Endothelial cell of umbilical vein (primary cell): ENCODE measurements at regions not wholly inside any gene's neighbourhood (a gene's known extent, or its start where the extent isn't known, plus 50 kb on each side); places are given as distances from the start of the nearest gene placed in this dataset.

Experiments
- BruUV-seq: library from RNA; stranded (reverse); fragments of 400-500 nt; replicated peaks from 2 replicates; lab custom pipeline; 2021; lab: Mats Ljungman, UMichigan
- CTCF ChIA-PET: fragments of 300-600, 350-600 bp; sonication (Branson Sonifier 250); formaldehyde crosslinking; loops from one replicate; lab custom pipeline; 2021; ENCODE audit warnings: antibody characterized with exemption, inconsistent platforms; lab: Charles Lee
- POLR2A ChIA-PET: fragments of 300-600, 350-600 bp; sonication (Branson Sonifier 250); formaldehyde crosslinking; loops from one replicate; lab custom pipeline; 2021; ENCODE audit warnings: antibody characterized with exemption, inconsistent platforms; lab: Charles Lee
- DNase-seq: peaks from one replicate; pipeline ENCODE4 v3.0.0-alpha.2; 2011; ENCODE audit warnings: low read depth, low spot score
- FAIRE-seq: peaks from 2 replicates; lab custom pipeline; 2011; peaks lifted over from hg19 to GRCh38; lab: Jason Lieb, UNC
- H2AFZ ChIP-seq: 2 replicates; pipeline ENCODE4 v1.6.0; 2012; ENCODE audit warnings: low read depth, low read length, control low read depth, inconsistent platforms
- H3K27ac ChIP-seq: 2 replicates; pipeline ENCODE4 v1.5.1; 2011; ENCODE audit warnings: low read depth, mild to moderate bottlenecking, control low read depth, low read length, moderate library complexity; ENCODE audit not compliant: insufficient read depth
- H3K27me3 ChIP-seq, 2 experiments: 2 replicates each; pipeline versions ENCODE4 v1.6.0 to v1.6.1; 2011; ENCODE audit warnings: low read length in 2 of 2, mixed read lengths in 1 of 2; ENCODE audit not compliant: control insufficient read depth in 2 of 2, insufficient read depth in 2 of 2
- H3K36me3 ChIP-seq, 2 experiments: 2 replicates in 1 of 2; 3 replicates in 1 of 2; pipeline ENCODE4 v1.5.1; 2011; ENCODE audit warnings: low read length in 2 of 2, mild to moderate bottlenecking in 1 of 2, moderate library complexity in 1 of 2; ENCODE audit not compliant: control insufficient read depth in 2 of 2, insufficient read depth in 2 of 2; ENCODE audit errors: extremely low read depth in 1 of 2
- H3K4me1 ChIP-seq: 3 replicates; pipeline ENCODE4 v1.5.1; 2011; ENCODE audit warnings: mild to moderate bottlenecking, low read length; ENCODE audit not compliant: control insufficient read depth, insufficient read depth; ENCODE audit errors: extremely low read depth
- H3K4me2 ChIP-seq: 2 replicates; pipeline ENCODE4 v1.6.1; 2011; ENCODE audit warnings: low read length, control low read depth, mixed read lengths; ENCODE audit not compliant: insufficient read depth
- H3K4me3 ChIP-seq, 3 experiments: fragments of 200-600 bp in 1 of 3; sonication (generic), shearing (Covaris generic) in 1 of 3; replicated peaks in 1 of 3; 2 replicates each; pipeline ENCODE4 v1.5.1; 2011 to 2016; ENCODE audit warnings: control low read depth in 3 of 3, low read length in 3 of 3, mild to moderate bottlenecking in 2 of 3, inconsistent platforms in 1 of 3, low read depth in 1 of 3, moderate library complexity in 1 of 3; ENCODE audit not compliant: insufficient read depth in 1 of 3
- H3K79me2 ChIP-seq: 2 replicates; pipeline ENCODE4 v1.6.0; 2012; ENCODE audit warnings: low read length, inconsistent platforms; ENCODE audit not compliant: control insufficient read depth, insufficient read depth
- H3K9ac ChIP-seq: replicated peaks from 2 replicates; pipeline ENCODE3; 2011; ENCODE audit warnings: low read length, control low read depth; ENCODE audit not compliant: insufficient read depth; ENCODE audit errors: extremely low read depth
- H3K9me1 ChIP-seq: replicated peaks from 3 replicates; pipeline ENCODE4 v1.6.0; 2011; ENCODE audit warnings: mild to moderate bottlenecking, low read length; ENCODE audit not compliant: control insufficient read depth, insufficient read depth; ENCODE audit errors: extremely low read depth
- H3K9me3 ChIP-seq: replicated peaks from 2 replicates; pipeline ENCODE4 v1.5.1; 2012; ENCODE audit warnings: low read length, inconsistent platforms; ENCODE audit not compliant: control insufficient read depth, insufficient read depth
- H4K20me1 ChIP-seq: replicated peaks from 2 replicates; pipeline ENCODE3; 2011; ENCODE audit warnings: mild to moderate bottlenecking, low read length; ENCODE audit not compliant: control insufficient read depth, insufficient read depth; ENCODE audit errors: extremely low read depth
- CTCF ChIP-seq, 2 donors: IDR thresholded peaks; 1 replicate in 1 of 2; 2 replicates in 1 of 2; pipeline ENCODE4 v1.5.1; 2011; ENCODE audit warnings: low read length in 2 of 2, mild to moderate bottlenecking in 2 of 2, moderate library complexity in 2 of 2, control low read depth in 1 of 2, inconsistent platforms in 1 of 2, low read depth in 1 of 2; ENCODE audit not compliant: insufficient read depth in 1 of 2; ENCODE audit errors: extremely low read depth in 1 of 2
- EZH2 ChIP-seq: IDR thresholded peaks from 2 replicates; pipeline ENCODE4 v1.6.1; 2012; ENCODE audit warnings: borderline replicate concordance, low read depth, mild to moderate bottlenecking, moderate library complexity, low read length, inconsistent platforms; ENCODE audit not compliant: severe bottlenecking
- FOS ChIP-seq: IDR thresholded peaks from 2 replicates; pipeline ENCODE4 v1.6.1; 2011; ENCODE audit warnings: mild to moderate bottlenecking, low read length, moderate library complexity, borderline replicate concordance; ENCODE audit not compliant: insufficient read depth
- GATA2 ChIP-seq: IDR thresholded peaks from 2 replicates; pipeline ENCODE4 v1.7.0; 2011; ENCODE audit warnings: low read depth, mild to moderate bottlenecking, moderate library complexity, mixed read lengths, low read length; ENCODE audit not compliant: insufficient read length, insufficient read depth
- JUN ChIP-seq: IDR thresholded peaks from 2 replicates; pipeline ENCODE4 v1.6.1; 2011; ENCODE audit warnings: borderline replicate concordance, low read depth; ENCODE audit not compliant: insufficient read length, insufficient read depth
- MYC ChIP-seq: IDR thresholded peaks from one replicate; pipeline ENCODE4 v1.6.1; 2011; ENCODE audit warnings: mild to moderate bottlenecking, low read depth, low read length
- POLR2A ChIP-seq: IDR thresholded peaks from 2 replicates; pipeline ENCODE4 v1.6.1; 2012; ENCODE audit warnings: low read depth, mild to moderate bottlenecking, control low read depth, low read length
- POLR2AphosphoS5 ChIP-seq: IDR thresholded peaks from 2 replicates; pipeline ENCODE4 v1.6.1; 2012; ENCODE audit warnings: low read depth, mild to moderate bottlenecking, control low read depth, low read length, moderate library complexity; ENCODE audit not compliant: insufficient read depth
- dilution Hi-C: fragments of 300-500 bp; cut with MboI; formaldehyde crosslinking; loops from one replicate; pipeline ENCODE4 v1.15.0; 2019; ENCODE audit warnings: low sequenced_read_pairs; ENCODE audit not compliant: extremely low pct_ligation_motif_present
- intact Hi-C: fragments of 100-400 bp; cut with micrococcal nuclease; formaldehyde crosslinking; loops from one replicate; pipeline ENCODE4 v1.10.0; 2022
- TF ChIP-seq, protein P1 (sequence below): IDR thresholded peaks from 2 replicates; pipeline ENCODE4 v1.6.1; 2011; ENCODE audit not compliant: insufficient read depth, insufficient read length

GRCh38 chrX:117134983-117135382, 672.2 kb upstream of the CT83 start:
- H3K27ac ChIP-seq: no peak overlapping the region
- no peaks in the 10 kb centered on the region for H3K9me3 ChIP-seq
- no peaks in the 10 kb centered on the region for H3K79me2 ChIP-seq
- ChIA-PET POLR2A (no interaction called here), CTCF (no interaction called here)
- no peak for FAIRE-seq
- TF ChIP-seq EZH2 (no peak), POLR2AphosphoS5 (no peak), POLR2A (no peak), CTCF (IDR thresholded peaks at IDR 0.05; ENCODE audit: extremely low read depth in 1 of 2, insufficient read depth in 1 of 2, low read depth in 1 of 2, low read length in 2 of 2) (no peak), JUN (no peak), FOS (no peak), MYC (no peak), GATA2 (no peak)
- TF ChIP-seq, protein P1, sequence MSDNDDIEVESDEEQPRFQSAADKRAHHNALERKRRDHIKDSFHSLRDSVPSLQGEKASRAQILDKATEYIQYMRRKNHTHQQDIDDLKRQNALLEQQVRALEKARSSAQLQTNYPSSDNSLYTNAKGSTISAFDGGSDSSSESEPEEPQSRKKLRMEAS: no peak
- H2AFZ ChIP-seq: no peak overlapping the region
- no peak overlapping the region for H3K4me3 ChIP-seq
- H3K9me1 ChIP-seq: no peaks in the 10 kb centered on the region
- no peak overlapping the region for H3K4me2 ChIP-seq
- no peaks in the 10 kb centered on the region for H4K20me1 ChIP-seq
- DNase-seq: no peak
- dilution Hi-C loops: no loop called here
- no peaks in the 10 kb centered on the region for H3K4me1 ChIP-seq
- intact Hi-C loops: no loop called here
- BruUV-seq: no TSS peak
- no peaks in the 10 kb centered on the region for H3K27me3 ChIP-seq
- no peak overlapping the region for H3K9ac ChIP-seq
- H3K36me3 ChIP-seq: no peaks in the 10 kb centered on the region
